NB4 (cell line): ENCODE measurements at regions not wholly inside any gene's neighbourhood (a gene's known extent, or its start where the extent isn't known, plus 50 kb on each side); places are given as distances from the start of the nearest gene placed in this dataset.

Experiments
- CTCF ChIP-seq: IDR thresholded peaks from one replicate; pipeline ENCODE4 v1.5.1; 2012; ENCODE audit warnings: low read depth, low read length
- MAX ChIP-seq: IDR thresholded peaks from 2 replicates; pipeline ENCODE4 v1.6.1; 2011; ENCODE audit warnings: low read depth, low read length
- POLR2A ChIP-seq: IDR thresholded peaks from 2 replicates; pipeline ENCODE4 v1.6.1; 2011; ENCODE audit warnings: mild to moderate bottlenecking; ENCODE audit not compliant: insufficient read length; ENCODE audit errors: extremely low read depth

GRCh38 chr12:90226211-90226610 is 517.6 kb upstream of the ATP2B1 start:
- TF ChIP-seq CTCF (no peak), MAX (no peak), POLR2A (no peak)
